H4 (cell line): ENCODE measurements at regions not wholly inside any gene's neighbourhood (a gene's known extent, or its start where the extent isn't known, plus 50 kb on each side); places are given as distances from the start of the nearest gene placed in this dataset.
"Not testable (repeated sequence)": the region's sequence is repeated elsewhere in the genome, so short reads cannot be mapped to it uniquely, and the experiment has no call there.

Experiments
- DNase-seq: peaks from one replicate; pipeline ENCODE4 v3.0.0-alpha.2; 2015; ENCODE audit warnings: low spot score

DNA sequence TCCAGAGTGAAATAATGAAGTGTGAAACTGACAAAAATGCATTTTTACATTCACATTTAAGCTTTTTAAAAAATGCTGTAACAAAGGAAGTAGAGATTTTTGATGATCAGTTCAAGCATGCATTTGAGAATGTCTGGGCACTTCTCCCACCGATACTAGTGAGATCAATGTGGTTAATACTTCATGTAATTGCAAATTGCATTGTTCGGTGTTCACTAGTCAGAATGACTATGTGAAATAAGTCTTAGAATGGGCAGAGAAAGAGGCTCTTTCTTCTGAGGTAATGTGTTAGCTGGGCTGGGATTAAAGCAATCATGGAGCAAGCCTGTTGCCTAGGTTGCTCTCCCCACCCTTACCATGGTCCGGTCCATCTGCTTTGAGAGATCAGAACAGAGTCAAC is 587.0 kb upstream of the GRM7 start:
- no peak for DNase-seq

DNA sequence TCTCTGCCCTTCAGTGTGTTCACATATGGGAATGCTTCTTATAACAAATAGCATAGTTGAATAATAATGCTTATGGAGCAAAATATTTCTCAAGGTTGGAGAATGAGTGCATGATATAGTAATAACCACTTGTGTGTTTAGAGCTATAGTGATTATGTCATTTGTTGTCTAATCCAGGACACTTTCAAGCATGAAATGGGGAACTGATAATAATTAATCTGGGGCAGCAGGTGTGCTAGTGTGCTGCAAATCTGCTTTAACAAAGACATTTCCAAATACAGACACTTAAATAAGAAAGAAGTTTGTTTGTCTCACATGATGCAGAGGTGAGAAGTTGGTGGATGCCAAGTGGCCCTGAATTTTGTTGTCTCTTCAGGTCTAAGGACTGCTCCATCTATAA is 579.3 kb upstream of the GRM7 start:
- no peak for DNase-seq

- no peak for DNase-seq
These were observed 578.0 kb upstream of the GRM7 start for GRCh38 chr3:6282918-6283317.

GRCh38 chr3:6287088-6287875 is 573.6 kb upstream of the GRM7 start:
- DNase-seq = no peak

- no peak for DNase-seq
These were observed 559.3 kb upstream of the GRM7 start for GRCh38 chr3:6301626-6302025.

DNA sequence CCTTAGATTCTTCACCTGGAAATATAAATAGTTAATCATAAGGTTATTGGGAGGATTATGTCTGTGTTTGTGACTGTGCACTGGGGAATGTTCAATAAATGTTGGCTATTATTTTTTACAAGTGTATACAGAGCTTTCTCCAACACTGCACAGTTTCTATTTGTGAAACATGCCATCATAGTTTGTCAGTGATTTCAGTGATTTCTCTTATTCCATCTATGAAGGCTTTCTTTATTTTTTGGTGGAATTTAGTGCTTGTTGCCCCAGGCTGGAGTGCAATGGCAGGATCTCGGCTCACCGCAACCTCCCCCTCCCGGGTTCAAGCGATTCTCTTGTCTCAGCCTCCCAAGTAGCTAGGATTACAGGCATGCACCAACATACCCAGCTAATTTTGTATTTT is 545.0 kb upstream of the GRM7 start:
- no peak for DNase-seq

GRCh38 chr3:6321999-6322398 is 538.9 kb upstream of the GRM7 start:
- DNase-seq = no peak

GRCh38 chr3:6326771-6327170 is 534.1 kb upstream of the GRM7 start:
- DNase-seq = no peak

GRCh38 chr3:6340980-6341325 is 520.0 kb upstream of the GRM7 start:
- not testable (repeated sequence) for DNase-seq

- no peak for DNase-seq
These were observed 509.2 kb upstream of the GRM7 start for GRCh38 chr3:6351752-6352151.

- DNase-seq = no peak
These were observed 506.3 kb upstream of the GRM7 start for GRCh38 chr3:6354653-6355052.

- no peak for DNase-seq
These were observed 498.5 kb upstream of the GRM7 start for GRCh38 chr3:6362406-6362805.

GRCh38 chr3:6367171-6367570 is 493.7 kb upstream of the GRM7 start:
- DNase-seq = no peak

DNA sequence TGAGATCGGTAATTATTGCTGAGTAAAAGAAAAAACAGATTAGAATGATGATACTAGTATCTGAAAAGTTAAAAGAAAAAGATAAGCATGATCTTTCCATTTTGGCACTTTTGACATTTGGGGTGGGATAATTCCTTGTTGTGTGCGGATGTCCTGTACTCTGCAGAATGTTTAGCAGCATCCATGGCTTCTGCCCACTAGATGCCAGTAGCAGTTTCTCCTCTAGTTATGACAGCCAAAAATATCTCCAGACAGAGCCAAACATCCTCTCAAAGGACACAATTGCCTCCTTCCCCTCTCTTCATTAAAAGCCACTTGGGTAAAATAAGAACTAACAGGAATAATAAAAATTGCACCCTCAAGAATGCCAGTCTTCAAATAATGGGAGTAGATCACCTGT is 468.8 kb upstream of the GRM7 start:
- no peak for DNase-seq

DNA sequence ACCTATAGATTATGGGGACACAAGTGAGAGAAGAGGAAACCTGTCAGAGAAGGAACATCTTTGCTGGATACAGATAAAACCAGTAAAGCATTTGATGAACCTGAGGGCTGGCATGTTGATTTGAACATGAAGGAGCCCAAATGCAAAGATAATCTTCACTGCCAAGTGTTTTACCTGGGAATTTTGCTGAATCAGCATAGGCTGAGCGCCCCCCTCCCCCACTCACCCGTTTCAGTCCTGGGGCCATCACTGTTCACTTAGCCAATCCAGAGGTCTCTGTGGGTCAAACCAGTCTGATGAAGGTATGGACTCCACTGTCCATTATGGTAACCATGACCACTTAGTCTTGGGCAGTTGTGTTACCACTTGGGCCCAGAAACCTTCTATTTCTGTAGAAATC is 466.0 kb upstream of the GRM7 start:
- DNase-seq = no peak

GRCh38 chr3:6396631-6397030 is 464.3 kb upstream of the GRM7 start:
- DNase-seq = no peak

DNA sequence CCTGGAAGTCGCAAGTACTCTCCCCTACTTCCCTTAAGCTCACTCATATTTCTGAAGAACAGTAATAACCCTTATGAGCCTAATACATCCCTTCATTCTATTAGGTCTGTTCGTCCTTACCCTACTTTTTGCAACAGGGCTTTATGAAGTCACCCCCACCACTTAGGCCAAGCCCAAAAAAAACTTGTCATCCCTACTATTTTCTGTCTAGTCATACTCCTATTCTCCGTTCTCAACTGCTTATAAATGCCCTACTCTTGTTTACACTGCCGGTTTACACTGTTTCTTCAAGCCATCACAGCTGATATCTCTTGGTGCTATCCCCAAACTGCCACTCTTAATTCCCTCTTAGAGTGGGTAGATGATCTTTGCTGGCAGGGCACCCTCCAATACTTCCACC is 458.2 kb upstream of the GRM7 start:
- DNase-seq = not testable (repeated sequence)

- not testable (repeated sequence) for DNase-seq
These were observed 454.0 kb upstream of the GRM7 start for GRCh38 chr3:6406923-6407322.

GRCh38 chr3:6416049-6416661 is 444.8 kb upstream of the GRM7 start:
- DNase-seq = no peak

DNA sequence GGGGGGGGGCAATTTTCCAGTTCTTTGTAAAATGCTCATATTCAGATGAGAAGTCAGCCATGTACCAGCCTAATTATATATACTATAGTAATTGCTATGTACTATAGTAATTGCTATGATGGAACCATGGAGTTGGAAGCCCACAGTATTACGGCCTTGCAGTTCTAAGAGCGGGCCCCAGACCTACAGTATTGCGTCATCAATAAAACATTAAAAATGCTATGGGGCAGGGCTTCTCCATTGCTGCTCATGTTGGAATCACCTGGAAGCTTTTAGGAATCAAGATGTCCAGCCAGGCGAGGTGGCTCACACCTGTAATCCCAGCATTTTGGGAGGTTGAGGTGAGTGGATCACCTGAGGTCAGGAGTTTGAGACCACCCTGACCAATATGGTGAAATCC is 443.7 kb upstream of the GRM7 start:
- no peak for DNase-seq

GRCh38 chr3:6418485-6418884 is 442.4 kb upstream of the GRM7 start:
- no peak for DNase-seq

GRCh38 chr3:6421666-6422445 is 439.1 kb upstream of the GRM7 start:
- no peak for DNase-seq

DNA sequence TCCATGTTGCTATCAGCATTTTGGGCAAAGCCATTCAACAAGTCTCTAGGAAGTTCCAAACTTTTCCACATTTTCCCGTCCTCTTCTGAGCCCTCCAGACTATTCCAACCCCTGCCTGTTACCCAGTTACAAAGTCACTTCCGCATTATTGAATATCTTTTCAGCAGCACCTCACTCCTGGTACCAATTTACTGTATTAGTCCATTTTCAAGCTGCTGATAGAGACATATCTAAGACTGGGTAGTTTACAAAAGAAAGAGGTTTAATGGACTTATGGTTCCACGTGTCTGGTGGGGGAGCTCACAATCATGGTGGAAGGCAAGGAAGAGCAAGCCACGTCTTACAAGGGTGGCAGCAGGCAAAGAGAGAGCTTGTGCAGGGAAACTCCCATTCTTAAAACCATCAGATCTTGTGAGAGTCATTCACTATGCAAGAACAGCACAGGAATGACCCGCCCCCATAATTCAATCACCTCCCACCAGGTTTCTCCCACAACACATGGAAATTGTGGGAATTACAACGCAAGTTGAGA is 435.6 kb upstream of the GRM7 start:
- no peak for DNase-seq
